HG03139 (cell line): ENCODE measurements at regions not wholly inside any gene's neighbourhood (a gene's known extent, or its start where the extent isn't known, plus 50 kb on each side); places are given as distances from the start of the nearest gene placed in this dataset.
"Not testable (repeated sequence)": the region's sequence is repeated elsewhere in the genome, so short reads cannot be mapped to it uniquely, and the experiment has no call there.

Source experiments
- ATAC-seq: cut with Tn5 transposase; IDR thresholded peaks from one replicate; pipeline ENCODE4 v1.9.1; 2021; ENCODE audit not compliant: unreplicated experiment

- not testable (repeated sequence) for ATAC-seq
Measured at GRCh38 chr4:86413426-86413825, 53.6 kb upstream of the MAPK10 start.

- no peak for ATAC-seq
Measured at GRCh38 chr4:86414686-86415085, 54.8 kb upstream of the MAPK10 start.

- no peak for ATAC-seq
Measured at GRCh38 chr4:86416081-86416480, 56.2 kb upstream of the MAPK10 start.

GRCh38 chr4:86421461-86421860 is 61.6 kb upstream of the MAPK10 start:
- ATAC-seq: no peak

GRCh38 chr4:86431543-86432116 is 71.8 kb upstream of the MAPK10 start:
- ATAC-seq: no peak

GRCh38 chr4:86432559-86433134 is 72.8 kb upstream of the MAPK10 start:
- no peak for ATAC-seq

GRCh38 chr4:86439293-86439692 is 79.4 kb upstream of the MAPK10 start:
- no peak for ATAC-seq

- no peak for ATAC-seq
Measured at GRCh38 chr4:86441175-86441936, 81.5 kb upstream of the MAPK10 start.

GRCh38 chr4:86442881-86443280 is 83.0 kb upstream of the MAPK10 start:
- no peak for ATAC-seq

GRCh38 chr4:86443495-86443894 is 83.6 kb upstream of the MAPK10 start:
- no peak for ATAC-seq

- no peak for ATAC-seq
Measured at GRCh38 chr4:86446996-86447395, 87.1 kb upstream of the MAPK10 start.

- no peak for ATAC-seq
Measured at GRCh38 chr4:86448871-86449270, 89.0 kb upstream of the MAPK10 start.

- no peak for ATAC-seq
Measured at GRCh38 chr4:86449746-86450588, 90.1 kb upstream of the MAPK10 start.

GRCh38 chr4:86450861-86451260 is 91.0 kb upstream of the MAPK10 start:
- no peak for ATAC-seq

GRCh38 chr4:86451560-86452330 is 91.9 kb upstream of the MAPK10 start:
- ATAC-seq: no peak

- ATAC-seq: no peak
Measured at GRCh38 chr4:86452422-86452891, 92.6 kb upstream of the MAPK10 start.

GRCh38 chr4:86452924-86453531 is 93.2 kb upstream of the MAPK10 start:
- no peak for ATAC-seq

GRCh38 chr4:86453611-86454072 is 93.8 kb upstream of the MAPK10 start:
- not testable (repeated sequence) for ATAC-seq

GRCh38 chr4:86461849-86462248 is 102.0 kb upstream of the MAPK10 start:
- ATAC-seq: no peak

GRCh38 chr4:86472377-86473019 is 112.6 kb upstream of the MAPK10 start:
- ATAC-seq: no peak
